NCI-H446 (cell line): ENCODE measurements at regions not wholly inside any gene's neighbourhood (a gene's known extent, or its start where the extent isn't known, plus 50 kb on each side); places are given as distances from the start of the nearest gene placed in this dataset.
"Not testable (repeated sequence)": the region's sequence is repeated elsewhere in the genome, so short reads cannot be mapped to it uniquely, and the experiment has no call there.

Source experiments
- DNase-seq, 2 experiments: peaks; one replicate each; lab custom pipeline; 2025; lab: John Stamatoyannopoulos, UW

DNA sequence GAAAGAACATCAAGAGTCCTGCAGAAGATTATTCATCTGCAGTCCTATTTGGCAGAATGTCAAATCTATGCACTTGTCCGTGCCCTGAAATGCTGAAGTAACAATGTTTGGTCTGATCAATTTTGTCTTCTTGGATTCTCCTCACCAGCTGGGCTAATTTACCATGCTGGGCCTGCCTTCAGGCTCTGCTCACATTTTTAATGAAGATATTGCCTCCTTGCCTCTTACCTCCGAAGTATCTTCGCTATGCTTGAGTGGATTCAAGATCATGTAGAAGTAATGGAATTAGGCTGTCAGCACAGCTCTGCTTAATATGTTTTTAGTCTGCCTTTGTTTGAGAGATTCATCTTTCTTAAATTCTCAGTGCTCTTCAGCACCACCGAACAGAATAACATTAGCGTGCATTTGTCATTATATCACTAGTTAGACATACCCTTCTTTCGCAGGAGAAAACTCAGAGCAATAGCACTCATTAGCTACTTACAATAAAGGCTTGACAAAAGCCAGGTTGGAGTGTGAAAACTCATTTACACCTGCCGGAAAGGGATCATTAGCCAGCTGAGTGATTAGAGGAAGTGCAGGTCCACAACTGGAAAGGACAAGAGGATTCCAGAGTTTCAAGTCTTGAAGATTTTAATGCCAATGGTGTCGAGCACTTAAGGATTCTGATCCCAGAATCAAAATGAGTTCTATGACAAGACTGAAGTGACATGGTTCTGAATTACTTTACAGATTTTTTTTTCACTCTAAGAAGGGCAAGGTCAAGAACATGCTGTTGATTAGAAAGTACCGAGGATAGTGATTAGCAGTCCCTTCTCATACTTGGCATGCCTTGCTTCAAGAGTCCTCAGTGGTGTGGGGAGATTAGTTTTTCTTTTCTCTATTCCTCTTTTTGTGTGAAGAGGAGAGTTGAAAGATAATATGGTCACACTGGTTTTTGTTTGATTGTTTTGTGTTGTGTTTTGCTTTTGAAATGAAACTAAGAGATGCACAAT is 405.6 kb upstream of the TOM1L1 start:
- no peak for DNase-seq

DNA sequence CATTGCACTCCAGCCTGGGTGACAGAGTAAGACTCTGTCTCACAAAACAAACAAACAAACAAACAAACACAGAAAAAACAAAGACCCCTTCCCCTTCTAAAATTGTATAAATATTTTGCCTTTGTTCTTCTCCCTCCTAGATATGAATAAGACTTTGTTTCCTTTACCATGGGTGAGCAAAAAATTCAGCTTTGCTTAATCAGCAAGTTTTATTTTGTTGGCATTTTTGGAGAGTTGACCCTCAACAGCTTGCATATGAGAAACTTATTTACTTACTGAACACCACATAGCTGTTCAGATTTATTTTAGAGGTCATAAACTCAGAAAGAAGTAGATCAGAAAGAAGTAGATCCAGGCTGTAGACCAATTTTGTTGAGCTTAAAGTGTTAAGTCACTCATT is 395.2 kb upstream of the TOM1L1 start:
- DNase-seq, result no peak

DNA sequence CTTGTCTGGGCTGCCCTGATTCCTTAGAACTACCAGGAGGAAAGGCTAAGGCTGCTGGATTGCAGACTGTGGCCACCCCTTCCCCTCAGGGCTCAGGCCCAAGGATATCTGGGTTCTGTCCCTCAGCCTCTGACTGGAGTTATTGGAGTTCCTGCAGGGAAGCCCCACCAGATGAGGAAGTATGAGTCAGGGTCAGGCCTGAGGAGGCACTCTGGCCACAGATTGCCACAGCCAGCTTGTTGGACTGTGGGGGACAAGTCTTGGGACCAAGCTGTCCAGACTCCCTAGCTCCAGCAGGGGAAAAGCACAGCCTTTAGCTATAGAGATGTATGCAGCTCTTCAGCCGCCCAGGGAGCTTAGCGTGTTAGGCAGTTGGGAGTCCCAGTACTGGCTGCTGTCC is 381.9 kb upstream of the TOM1L1 start:
- no peak for DNase-seq

DNA sequence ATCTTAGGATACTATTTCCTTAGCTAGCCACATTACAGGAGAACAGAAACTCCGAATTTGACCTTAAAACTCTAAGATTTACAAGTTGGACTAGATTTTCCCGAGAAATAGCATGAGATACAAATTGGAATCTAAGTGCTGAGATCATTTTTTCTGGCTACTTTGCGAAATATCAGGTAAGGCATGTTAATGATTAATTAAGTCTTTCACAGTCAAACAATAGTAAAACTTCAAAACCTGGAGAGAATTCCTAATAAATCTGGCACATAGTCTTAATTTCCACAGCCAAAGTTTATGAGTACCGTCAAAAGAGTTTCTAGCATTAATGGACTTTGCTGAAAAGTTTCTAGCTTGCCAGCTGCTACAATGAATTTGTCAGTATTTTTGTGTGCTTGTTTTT is 379.5 kb upstream of the TOM1L1 start:
- no peak for DNase-seq

DNA sequence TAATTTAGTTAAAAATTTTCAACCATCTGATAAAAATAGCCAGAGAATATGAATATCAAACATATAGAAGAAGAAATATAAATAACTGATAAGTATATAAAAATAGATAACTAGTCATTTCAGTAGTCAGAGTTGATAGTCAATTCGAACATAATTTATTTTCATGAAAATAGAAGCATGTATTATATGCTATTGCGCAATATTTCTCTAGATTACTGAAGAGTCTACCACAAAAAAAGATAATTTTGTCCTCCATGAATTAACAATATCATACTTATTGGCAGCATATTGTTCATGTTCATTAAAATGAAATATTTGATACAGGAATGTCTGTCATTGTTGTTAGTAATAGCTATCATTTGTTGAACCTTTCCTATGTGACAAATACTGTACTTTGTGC is 376.2 kb upstream of the TOM1L1 start:
- no peak for DNase-seq

DNA sequence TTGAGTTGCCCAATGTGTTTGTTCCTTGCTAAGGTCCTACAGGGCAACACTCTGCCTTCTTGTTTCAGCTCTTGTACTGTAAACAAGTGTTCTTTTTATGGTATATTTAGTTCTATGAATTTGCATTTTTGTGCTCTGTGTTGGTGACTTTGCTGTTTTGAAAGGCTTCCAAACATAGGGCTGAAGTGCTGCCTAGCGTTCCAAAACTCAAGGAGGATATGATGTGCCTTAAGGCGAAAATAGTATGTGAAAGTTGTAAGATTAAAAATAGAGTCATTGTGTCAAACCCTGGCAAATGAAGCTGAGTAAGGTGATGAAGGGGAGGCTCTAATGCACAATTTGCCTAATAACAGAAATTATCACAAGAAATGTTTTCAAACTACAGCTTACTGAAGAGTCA is 372.7 kb upstream of the TOM1L1 start:
- no peak for DNase-seq

DNA sequence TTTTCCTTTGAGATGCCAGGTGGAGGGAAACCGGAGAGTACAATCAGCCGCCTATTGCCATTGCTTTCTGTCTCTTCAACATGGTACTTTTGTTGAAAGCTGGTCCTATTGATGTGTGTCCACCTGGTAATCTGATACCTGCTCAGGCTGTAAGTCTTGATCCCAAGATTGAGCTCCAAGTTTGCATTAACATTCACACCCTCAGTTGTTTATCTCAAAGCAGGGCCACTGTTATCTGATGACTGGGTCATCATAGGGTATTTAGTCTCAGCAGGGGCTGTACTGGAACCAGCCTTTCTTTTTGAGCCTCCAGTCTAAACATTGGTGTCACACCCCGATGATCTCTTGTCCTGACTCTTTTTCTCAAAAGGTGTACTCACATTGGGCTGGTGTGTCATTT is 370.3 kb upstream of the TOM1L1 start:
- no peak for DNase-seq

DNA sequence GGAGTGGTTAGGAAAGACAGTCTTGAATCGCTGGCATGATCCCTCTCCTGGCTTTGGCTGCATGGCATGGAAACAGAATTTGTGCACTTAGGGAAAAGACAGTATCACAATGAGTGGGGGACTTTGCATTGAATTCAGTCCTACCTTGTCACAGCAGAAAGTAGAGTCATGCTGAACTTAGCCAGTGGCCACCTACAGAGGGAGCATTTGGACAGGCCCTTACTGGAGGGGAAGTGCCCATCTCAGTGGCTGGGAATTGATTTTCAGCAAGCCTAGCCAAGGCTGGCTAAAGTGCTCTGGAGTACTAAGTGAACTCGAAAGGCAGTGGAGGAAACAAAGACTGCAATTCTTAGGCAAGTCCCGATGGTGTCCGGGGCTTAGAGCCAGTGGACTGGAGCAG is 364.3 kb upstream of the TOM1L1 start:
- DNase-seq, result no peak

DNA sequence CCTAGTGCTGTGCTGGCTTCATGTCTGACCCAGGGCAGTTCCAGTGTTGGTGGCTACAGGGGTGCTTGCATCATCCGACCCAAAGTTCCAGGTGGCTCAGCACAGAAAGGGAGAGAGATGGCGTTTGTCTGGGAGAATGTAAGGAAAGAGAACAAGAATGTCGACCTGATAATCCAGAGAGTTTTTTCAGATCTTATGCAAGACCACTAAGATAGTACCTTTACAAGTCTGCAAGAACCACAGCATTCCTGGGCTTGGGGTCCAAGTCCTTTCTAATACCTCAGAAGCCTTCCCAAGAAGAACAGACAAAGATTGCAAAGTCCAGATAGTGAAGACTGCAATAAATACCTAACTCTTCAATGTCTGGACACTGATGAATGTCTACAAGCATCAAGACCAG is 363.0 kb upstream of the TOM1L1 start:
- no peak for DNase-seq

DNA sequence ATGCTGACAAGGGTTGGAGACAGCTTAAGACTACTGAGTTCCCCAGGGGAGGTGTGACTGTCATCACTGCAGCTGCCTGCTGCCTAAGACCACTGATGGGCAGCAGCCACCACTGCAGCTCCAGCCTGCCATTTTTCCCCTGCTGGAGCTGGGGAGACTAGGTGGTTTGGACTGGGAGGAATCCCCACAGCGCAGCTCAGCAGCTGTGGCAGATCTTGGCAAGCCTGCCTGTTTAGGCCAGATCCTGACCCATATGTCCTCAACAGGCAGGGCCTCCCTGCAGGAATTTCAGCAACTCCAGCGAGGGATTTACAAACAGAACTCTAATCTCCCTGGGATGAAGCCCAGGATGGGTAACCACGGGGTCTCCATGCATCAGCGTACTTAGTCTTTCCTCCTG is 356.4 kb upstream of the TOM1L1 start:
- DNase-seq, result no peak

DNA sequence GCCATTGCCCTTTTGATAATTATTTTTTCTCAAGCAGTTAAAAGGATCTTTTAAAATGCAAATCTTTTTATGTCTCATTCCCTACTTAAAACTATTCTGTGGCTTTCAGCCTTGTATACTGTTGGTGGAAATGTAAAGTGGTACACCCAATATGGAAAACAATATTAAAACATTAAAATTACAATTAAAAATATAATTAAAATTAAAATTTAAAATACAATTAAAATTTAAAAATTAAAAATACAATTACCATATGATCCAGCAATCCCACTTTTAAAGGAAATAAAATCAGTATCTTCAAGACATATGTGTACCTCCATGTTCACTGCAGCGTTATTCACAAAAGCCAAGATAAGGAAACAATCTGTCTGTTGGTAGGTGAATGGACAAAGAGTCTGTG is 340.8 kb upstream of the TOM1L1 start:
- DNase-seq, result no peak

DNA sequence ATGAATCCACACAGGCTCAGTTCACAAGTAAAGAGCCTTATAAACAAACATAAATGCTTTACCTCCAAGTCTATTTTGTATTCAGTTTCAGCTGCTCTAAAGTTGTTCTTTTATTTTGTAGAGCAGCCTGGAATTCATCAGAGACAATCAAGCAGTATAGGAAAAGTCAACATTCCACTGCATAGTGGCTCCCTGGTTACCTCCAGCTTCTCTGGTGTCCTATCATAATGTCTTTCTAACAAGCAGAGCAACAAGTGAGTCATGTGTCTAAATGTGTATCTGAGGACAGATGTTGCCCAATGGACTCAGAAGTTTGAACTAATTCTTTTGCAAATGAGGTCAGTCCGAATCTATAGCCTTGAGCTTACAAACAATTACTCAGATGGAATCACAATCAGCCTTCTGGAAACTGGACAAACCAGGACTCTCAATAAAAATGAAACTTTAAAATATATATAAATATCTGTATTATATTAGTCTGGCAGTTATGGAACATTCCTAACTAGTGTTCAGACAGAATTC is 292.0 kb upstream of the TOM1L1 start:
- no peak for DNase-seq

DNA sequence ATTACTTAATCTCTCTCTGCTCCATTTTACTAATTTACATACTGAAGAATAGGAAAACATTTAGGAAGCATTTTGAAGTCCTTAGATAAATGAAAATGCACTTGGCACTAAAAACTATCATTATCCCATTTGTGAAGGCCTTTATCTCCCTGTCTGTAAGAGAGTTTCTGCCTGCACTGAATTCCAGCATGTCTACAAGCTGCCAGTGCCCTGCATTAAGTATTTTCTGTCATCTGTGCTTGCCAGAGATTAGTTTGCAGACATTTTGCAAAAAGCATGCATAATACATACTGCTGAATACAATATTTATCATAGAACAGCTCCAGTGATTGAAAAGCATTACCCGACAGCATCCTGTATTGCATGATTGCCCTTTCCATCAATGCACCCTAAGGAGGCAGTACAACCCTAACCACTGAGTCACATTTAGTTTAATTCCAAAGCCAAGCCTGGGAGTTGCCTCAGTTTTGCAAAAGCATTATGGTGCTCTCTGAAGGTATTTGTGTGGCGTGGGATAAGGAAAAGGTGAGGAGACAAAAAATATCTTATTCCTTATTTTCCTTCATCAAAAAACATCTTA is 280.2 kb upstream of the TOM1L1 start:
- no peak for DNase-seq

DNA sequence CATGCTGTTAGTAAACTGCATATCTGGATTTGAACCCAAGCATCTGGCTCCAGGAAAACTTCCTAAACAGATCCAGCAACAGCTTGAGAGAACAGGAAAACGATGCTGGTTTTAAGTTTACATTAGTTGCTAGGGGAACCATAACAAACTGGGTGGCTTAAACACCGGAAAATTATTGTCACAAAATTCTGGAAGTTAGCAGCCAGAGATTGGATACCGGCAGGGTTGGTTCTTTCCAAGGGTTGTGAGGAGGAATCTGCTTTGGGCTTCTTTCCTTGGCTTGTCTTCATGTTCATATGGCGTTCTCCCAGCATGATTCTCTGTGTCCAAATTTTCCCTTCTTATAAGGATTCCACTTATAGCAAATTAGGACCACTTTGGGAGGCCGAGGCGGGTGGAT is 276.9 kb upstream of the TOM1L1 start:
- no peak for DNase-seq

DNA sequence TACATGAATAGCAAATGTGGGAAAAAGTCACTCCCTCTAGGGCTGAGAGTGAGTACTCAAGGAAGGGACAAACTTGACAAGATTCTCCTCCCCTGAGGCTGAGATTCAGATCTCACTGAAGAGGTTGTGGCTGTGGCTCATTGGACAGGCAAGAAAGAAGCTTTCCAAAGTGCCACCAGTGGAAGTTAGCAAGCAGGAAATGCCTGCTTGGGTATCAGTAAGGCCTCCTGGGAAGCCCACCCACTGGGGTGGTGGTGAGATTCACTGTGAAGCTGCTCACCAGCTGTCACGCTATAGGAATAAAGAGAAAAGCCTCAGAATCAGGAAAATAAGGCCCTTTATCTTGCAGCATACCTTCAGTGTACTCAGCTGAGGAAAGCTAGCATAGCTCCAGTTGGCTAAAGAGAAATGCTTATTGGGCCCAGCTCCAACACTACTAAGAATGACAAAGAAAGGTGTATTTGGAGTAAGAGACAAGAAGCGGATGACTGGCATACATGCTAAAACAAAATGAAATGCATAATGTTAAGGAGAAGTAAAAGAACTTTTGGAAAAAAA is 274.4 kb upstream of the TOM1L1 start:
- DNase-seq, result no peak

DNA sequence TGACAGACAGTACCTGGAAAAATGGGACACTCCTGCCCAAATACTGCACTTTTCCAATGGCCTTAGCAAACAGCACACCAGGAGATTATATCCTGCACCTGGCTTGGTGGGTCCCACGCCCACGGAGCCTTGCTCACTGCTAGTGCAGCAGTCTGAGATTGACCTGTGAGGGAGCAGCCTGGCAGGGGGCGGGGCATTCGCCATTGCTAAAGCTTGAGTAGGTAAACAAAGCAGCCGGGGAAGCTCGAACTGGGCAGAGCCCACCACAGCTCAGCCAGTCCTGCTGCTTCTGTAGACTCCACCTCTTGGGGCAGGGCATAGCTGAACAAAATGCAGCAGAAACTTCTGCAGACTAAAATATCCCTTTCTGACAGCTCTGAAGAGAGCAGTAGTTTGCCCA is 261.2 kb upstream of the TOM1L1 start:
- DNase-seq, result not testable (repeated sequence)

DNA sequence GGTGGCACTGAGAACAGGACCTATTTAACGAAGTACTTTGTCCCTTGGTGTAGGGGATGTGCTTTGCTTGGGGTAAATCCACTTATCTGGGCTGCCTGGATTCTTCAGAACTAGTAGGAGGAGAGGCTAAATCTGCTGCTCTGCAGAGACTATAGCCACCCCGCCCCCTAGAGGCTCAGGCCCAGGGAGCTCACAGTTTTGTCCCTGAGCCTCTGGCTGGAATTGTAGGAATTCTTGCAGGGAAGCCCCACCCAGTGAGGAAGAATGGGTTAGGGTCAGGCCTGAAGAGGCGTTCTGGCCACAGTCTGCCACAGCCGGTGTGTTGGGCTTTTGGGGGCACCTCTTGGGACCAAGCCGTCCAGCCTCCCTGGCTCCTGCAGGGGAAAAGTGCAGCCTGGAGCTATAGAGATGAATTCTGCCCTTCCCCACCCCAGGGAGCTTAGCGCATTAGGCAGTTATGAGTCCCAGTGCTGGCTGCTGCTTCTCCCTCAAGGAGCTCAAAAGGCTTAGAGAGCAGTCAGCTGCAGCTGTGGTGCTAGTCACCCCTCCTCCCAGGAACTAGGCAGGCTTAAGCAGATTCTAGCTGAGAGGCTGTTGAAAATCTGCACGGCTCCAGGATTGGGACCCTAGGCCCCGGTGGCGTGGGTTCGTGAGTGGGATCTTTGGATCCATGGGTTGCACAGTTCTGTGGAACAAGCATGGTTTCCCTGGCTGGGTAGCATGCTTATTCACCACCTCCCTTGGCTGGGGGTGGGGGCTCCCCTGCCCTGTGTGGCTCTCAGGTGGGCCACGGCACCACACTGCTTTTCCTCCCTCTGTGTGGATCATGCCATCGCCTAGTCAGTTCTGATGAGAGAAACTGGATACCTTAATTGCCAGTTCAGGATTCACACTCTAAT is 237.4 kb upstream of the TOM1L1 start:
- no peak for DNase-seq

DNA sequence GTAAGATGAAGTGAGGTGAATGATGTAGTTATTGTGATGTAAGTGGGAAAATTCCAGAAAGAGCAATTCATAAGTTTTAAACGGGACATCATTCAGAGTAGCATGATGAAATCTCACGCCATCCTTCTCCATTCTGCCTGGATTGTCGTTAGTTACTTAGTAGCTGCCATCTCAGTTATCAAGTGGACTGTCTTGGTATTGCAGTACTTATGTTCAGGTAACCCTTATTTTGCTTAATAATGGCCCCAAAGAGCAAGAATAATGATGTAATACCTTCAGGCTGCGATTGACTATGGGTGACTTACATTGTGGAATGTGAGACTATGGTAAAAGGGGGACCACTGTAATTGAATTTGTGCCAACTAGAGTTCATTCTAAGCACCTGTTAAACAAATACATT is 234.1 kb upstream of the TOM1L1 start:
- DNase-seq, result no peak

DNA sequence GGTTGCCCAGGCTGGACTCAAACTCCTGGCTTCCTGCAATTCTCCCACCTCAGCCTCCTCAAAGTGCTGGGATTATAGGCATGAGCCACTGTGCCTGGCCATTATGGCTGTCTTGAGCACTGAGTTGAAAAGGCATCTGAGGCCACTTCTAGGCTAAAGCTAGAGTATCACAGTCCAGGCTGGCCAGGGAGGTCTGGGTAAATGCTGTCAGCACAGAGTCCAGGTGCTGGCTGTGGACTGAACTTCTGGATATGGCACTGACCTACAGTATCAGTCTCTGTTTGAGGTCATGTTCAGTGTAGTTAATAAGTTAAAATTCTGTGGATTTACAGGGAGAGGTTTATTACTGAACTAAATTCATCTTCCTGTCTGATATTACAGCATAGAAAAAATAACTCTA is 222.5 kb upstream of the TOM1L1 start:
- no peak for DNase-seq

DNA sequence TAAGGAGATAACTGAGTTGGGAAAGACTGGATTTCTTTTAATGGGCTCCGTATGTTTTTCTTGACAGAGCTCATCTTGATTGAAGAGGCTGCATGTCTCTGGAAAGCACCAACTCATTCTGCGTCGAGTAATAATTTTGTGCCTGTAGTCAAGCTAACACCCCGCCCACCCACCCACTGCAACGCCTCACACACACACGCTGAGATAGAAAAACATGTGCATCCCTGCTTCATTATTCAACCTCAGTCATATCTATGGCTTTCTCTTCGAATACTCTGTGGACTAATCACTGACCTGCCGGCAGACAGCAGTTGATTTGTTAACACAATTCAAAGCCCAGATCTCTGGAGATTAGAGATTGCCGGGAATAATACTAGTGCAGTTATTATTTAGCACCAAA is 220.2 kb upstream of the TOM1L1 start:
- no peak for DNase-seq

DNA sequence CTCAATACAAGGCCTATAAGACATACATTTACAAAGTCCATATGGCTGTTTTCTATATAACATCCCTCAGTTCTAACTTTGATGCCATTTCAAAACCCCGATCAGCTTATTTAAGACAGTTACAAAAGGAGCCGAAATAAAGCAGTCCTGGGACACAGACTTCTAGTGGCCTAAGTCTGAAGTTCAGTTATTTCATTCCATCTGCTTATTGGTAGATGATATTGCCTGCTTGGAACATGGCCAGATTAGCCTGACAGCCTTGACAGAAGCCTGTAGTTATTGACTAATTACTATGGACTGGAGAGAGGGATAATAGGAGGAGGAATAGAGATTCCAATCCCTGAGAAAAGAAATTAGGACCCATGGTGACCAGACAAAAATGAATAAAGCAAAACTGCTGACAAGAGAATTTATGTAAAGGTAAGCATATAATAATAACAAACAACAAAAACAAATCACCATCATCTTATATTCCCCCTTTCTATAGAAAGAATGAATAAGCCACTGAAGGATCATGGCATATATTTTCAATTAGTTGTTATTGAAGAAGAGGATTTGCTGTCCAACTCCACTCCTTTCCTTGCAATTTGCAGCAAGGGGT is 206.3 kb upstream of the TOM1L1 start:
- DNase-seq, result peak in 1 of 2 experiments; percentile 23

DNA sequence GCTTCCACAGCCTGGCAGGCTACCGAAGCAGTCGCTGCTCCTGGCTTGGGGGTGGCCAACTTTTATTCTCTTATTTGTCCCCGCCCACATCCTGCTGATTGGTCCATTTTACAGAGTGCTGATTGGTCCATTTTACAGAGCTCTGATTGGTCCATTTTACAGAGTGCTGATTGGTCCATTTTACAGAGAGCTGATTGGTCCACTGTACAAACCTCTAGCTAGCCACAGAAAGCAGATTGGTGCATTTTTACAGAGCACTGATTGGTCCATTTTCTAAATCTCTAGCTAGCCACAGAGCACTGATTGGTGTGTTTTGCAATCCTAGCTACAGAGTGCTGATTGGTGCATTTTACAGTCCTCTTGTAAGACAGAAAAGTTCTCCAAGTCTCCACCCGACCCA is 187.9 kb upstream of the TOM1L1 start:
- not testable (repeated sequence) for DNase-seq
